H1 (cell line): ENCODE measurements at regions not wholly inside any gene's neighbourhood (a gene's known extent, or its start where the extent isn't known, plus 50 kb on each side); places are given as distances from the start of the nearest gene placed in this dataset.
"Not testable (repeated sequence)": the region's sequence is repeated elsewhere in the genome, so short reads cannot be mapped to it uniquely, and the experiment has no call there.

Source experiments
- ATF3 ChIP-seq: IDR thresholded peaks from 2 replicates; pipeline ENCODE4 v1.6.1; 2011; ENCODE audit warnings: low read depth, mild to moderate bottlenecking, low read length; ENCODE audit not compliant: insufficient read depth
- BACH1 ChIP-seq: IDR thresholded peaks from 2 replicates; pipeline ENCODE4 v1.6.1; 2012; ENCODE audit warnings: low read length, improper control_type of control experiment
- CREB1 ChIP-seq: IDR thresholded peaks from 2 replicates; pipeline ENCODE4 v1.6.1; 2012; ENCODE audit warnings: inconsistent platforms
- CTCF ChIP-seq, 3 experiments: IDR thresholded peaks; 1 replicate in 2 of 3; 2 replicates in 1 of 3; pipeline versions ENCODE4 v1.5.1 to v1.6.1; 2011; ENCODE audit warnings: low read length in 3 of 3, mild to moderate bottlenecking in 3 of 3, inconsistent platforms in 2 of 3, low read depth in 1 of 3, moderate library complexity in 1 of 3; ENCODE audit not compliant: insufficient read depth in 1 of 3; ENCODE audit errors: control extremely low read depth in 1 of 3
- EZH2 ChIP-seq: fragments of 200-600 bp; sonication (generic); IDR thresholded peaks from 2 replicates; pipeline ENCODE4 v1.7.1; 2012; ENCODE audit warnings: low read depth, mild to moderate bottlenecking, moderate library complexity, low read length, inconsistent platforms; ENCODE audit not compliant: severe bottlenecking
- JUN ChIP-seq: IDR thresholded peaks from 2 replicates; pipeline ENCODE4 v1.6.1; 2011; ENCODE audit warnings: low read depth, mild to moderate bottlenecking, improper control_type of control experiment, low read length
- KDM5A ChIP-seq: fragments of 200-600 bp; IDR thresholded peaks from 2 replicates; pipeline ENCODE4 v1.7.1; 2012; ENCODE audit warnings: mild to moderate bottlenecking, low read length, inconsistent platforms, mixed read lengths
- MAFK ChIP-seq: IDR thresholded peaks from 2 replicates; pipeline ENCODE4 v1.6.1; 2012; ENCODE audit warnings: low read depth, mild to moderate bottlenecking, improper control_type of control experiment, low read length
- POLR2A ChIP-seq, 2 experiments: IDR thresholded peaks; 1 replicate in 1 of 2; 2 replicates in 1 of 2; pipeline ENCODE4 v1.6.1; 2011; ENCODE audit warnings: low read depth in 2 of 2, low read length in 2 of 2, mild to moderate bottlenecking in 2 of 2; ENCODE audit errors: control extremely low read depth in 1 of 2
- POLR2AphosphoS5 ChIP-seq: IDR thresholded peaks from 2 replicates; pipeline ENCODE4 v1.6.1; 2011; ENCODE audit warnings: low read depth, low read length
- SP2 ChIP-seq: IDR thresholded peaks from 2 replicates; pipeline ENCODE4 v1.6.1; 2012; ENCODE audit warnings: mild to moderate bottlenecking, low read length, inconsistent platforms
- SRF ChIP-seq: IDR thresholded peaks from 2 replicates; pipeline ENCODE4 v1.6.1; 2011; ENCODE audit warnings: mild to moderate bottlenecking, low read depth, low read length, moderate library complexity
- TAF1 ChIP-seq: IDR thresholded peaks from 2 replicates; pipeline ENCODE4 v1.6.1; 2011; ENCODE audit warnings: mild to moderate bottlenecking, low read depth, low read length
- TEAD4 ChIP-seq: IDR thresholded peaks from 2 replicates; pipeline ENCODE4 v1.6.1; 2012; ENCODE audit warnings: low read depth, low read length, inconsistent platforms, mixed read lengths

GRCh38 chr9:38813855-38814254, 93.9 kb upstream of the FAM240B start:
- TF ChIP-seq CREB1; POLR2A (IDR thresholded peaks at IDR 0.05; ENCODE audit: control extremely low read depth in 1 of 2, low read depth in 2 of 2, low read length in 2 of 2); CTCF (IDR thresholded peaks at IDR 0.05; ENCODE audit: control extremely low read depth in 1 of 3, insufficient read depth in 1 of 3, low read depth in 1 of 3, low read length in 3 of 3); POLR2AphosphoS5; JUN; SP2; BACH1; SRF; EZH2; TAF1; TEAD4; MAFK; ATF3; KDM5A: not testable (repeated sequence)
